Thyroid gland (tissue), 4 donors: ENCODE measurements at regions not wholly inside any gene's neighbourhood (a gene's known extent, or its start where the extent isn't known, plus 50 kb on each side); places are given as distances from the start of the nearest gene placed in this dataset.

ENCODE experiments used
- POLR2A ChIP-seq, 2 donors: fragments of 450-650 bp; IDR thresholded peaks; one replicate each; pipeline ENCODE4 v1.6.1; 2017; ENCODE audit warnings: antibody characterized with exemption in 2 of 2, mild to moderate bottlenecking in 2 of 2, moderate library complexity in 1 of 2
- TF ChIP-seq, protein P1 (sequence below), 6 experiments: fragments of 200-600 bp in 3 of 6; fragments of 450-650 bp in 3 of 6; sonication (generic) in 3 of 6; IDR thresholded peaks; one replicate each; pipeline ENCODE4 v1.5.1; 2016 to 2019; ENCODE audit warnings: antibody characterized with exemption in 6 of 6, mild to moderate bottlenecking in 2 of 6, inconsistent platforms in 1 of 6, moderate library complexity in 1 of 6

DNA sequence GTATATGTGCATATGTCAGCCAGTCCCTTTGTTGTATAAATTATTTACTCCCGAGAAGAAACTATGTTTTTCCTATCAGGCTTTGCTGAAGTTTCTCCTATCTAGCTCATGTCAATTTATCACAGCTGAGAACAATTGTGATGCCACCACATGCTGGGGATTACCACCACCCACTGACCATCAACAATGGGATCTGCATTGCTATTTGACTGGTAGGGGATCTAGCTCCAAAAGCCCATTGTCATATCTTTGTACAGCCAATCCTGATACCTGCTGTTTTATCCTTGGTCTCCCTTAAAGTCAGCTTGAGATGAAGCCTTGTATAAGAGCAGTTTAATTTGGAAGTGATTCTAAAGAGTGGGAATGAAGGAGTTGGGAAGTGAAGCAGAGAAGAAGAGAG lies 53.9 kb upstream of the KCNN2 start:
- TF ChIP-seq POLR2A (IDR thresholded peaks at IDR 0.05), result no peak
- TF ChIP-seq, protein P1, sequence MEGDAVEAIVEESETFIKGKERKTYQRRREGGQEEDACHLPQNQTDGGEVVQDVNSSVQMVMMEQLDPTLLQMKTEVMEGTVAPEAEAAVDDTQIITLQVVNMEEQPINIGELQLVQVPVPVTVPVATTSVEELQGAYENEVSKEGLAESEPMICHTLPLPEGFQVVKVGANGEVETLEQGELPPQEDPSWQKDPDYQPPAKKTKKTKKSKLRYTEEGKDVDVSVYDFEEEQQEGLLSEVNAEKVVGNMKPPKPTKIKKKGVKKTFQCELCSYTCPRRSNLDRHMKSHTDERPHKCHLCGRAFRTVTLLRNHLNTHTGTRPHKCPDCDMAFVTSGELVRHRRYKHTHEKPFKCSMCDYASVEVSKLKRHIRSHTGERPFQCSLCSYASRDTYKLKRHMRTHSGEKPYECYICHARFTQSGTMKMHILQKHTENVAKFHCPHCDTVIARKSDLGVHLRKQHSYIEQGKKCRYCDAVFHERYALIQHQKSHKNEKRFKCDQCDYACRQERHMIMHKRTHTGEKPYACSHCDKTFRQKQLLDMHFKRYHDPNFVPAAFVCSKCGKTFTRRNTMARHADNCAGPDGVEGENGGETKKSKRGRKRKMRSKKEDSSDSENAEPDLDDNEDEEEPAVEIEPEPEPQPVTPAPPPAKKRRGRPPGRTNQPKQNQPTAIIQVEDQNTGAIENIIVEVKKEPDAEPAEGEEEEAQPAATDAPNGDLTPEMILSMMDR (IDR thresholded peaks at IDR 0.05), result no peak
